GM12891 (cell line): ENCODE measurements at regions not wholly inside any gene's neighbourhood (a gene's known extent, or its start where the extent isn't known, plus 50 kb on each side); places are given as distances from the start of the nearest gene placed in this dataset.

Source experiments
- PAX5 ChIP-seq: IDR thresholded peaks from 2 replicates; pipeline ENCODE4 v1.6.1; 2011; ENCODE audit warnings: low read length, moderate library complexity, mild to moderate bottlenecking; ENCODE audit not compliant: insufficient read depth, severe bottlenecking
- POLR2A ChIP-seq: IDR thresholded peaks from 2 replicates; pipeline ENCODE4 v1.6.1; 2011; ENCODE audit warnings: low read depth, low read length, control low read depth
- POLR2AphosphoS5 ChIP-seq: IDR thresholded peaks from 2 replicates; pipeline ENCODE4 v1.6.1; 2011; ENCODE audit warnings: low read depth, low read length, control low read depth
- POU2F2 ChIP-seq: IDR thresholded peaks from 2 replicates; pipeline ENCODE4 v1.6.1; 2011; ENCODE audit warnings: low read depth, mild to moderate bottlenecking, control low read depth, low read length, moderate library complexity
- SPI1 ChIP-seq: IDR thresholded peaks from 2 replicates; pipeline ENCODE4 v1.6.1; 2011; ENCODE audit warnings: low read depth, low read length, control low read depth
- TAF1 ChIP-seq: IDR thresholded peaks from 2 replicates; pipeline ENCODE4 v1.6.1; 2011; ENCODE audit warnings: low read depth, low read length, control low read depth

DNA sequence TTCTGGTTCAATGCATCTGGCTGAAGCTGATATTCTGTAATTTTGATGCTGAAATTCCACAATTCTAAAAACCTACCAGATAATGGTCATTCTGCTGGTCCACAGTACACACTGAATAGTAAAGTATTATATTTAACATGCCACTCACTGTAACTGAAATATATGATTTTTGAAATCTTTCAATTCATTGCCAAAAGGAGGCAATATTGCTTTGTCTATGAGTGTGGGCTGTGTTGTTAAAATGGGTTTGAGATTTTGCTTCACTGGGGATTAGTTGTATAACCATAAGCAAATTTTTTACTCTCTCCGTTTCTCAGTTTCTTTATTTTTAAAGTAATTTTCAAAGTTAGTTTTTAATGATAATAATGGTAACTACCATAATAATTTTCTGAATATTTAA lies 1404.1 kb upstream of the IGFBP7 start:
- TF ChIP-seq POLR2AphosphoS5 (no peak), TAF1 (no peak), POLR2A (no peak), POU2F2 (no peak), PAX5 (no peak), SPI1 (no peak)
